GM12865 (cell line): ENCODE measurements at regions not wholly inside any gene's neighbourhood (a gene's known extent, or its start where the extent isn't known, plus 50 kb on each side); places are given as distances from the start of the nearest gene placed in this dataset.
A peak's percentile ranks its signal among the peaks of the same experiment; 100 is the strongest.

Source experiments
- DNase-seq: peaks from one replicate; pipeline ENCODE4 v3.0.0; 2010; ENCODE audit warnings: low read depth
- H3K4me3 ChIP-seq: 2 replicates; pipeline ENCODE4 v1.5.1; 2011; ENCODE audit warnings: mild to moderate bottlenecking, low read depth, low read length, control low read depth
- TF ChIP-seq, protein P1 (sequence below): IDR thresholded peaks from 2 replicates; pipeline ENCODE4 v1.5.1; 2011; ENCODE audit warnings: low read length, control low read depth, low read depth, inconsistent platforms; ENCODE audit not compliant: insufficient read depth; ENCODE audit errors: missing control alignments

DNA sequence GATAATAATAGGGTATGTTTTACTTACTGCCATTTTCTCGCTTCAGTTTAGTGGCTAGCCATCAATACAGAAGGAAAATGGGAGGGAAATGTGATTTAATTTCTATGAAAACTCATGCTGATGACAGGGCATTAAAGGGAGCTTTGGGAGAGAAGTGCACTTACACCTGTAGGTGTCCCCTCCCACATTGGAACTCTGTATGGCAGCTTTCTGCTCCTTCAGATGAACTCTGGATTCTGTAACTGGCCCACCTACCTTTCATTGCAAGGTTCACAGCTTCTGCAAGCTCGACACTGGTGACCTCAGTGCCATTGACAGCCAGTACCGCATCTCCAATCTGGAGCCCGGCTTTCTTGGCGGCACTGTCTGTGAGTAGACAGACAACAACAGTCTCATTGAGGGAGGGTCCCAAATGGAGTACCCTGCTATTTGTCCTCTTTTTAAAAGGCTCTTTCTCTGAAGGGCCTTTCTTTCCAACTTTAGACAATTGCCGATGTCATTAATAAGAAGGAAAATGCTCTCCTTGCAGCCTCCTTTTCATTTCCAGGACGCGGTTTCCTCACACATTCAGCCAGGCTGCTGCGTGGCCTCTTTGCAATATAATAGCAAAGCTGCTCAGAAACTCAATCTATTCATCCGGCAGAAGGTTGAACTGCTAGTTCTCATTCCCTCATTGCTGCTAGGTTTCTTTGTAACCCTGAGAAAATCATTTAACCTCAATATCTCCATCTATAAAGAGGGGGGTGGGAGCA lies 63.6 kb downstream of the NUDT12 start:
- no peak for DNase-seq
- no peak overlapping the region for H3K4me3 ChIP-seq
- TF ChIP-seq, protein P1, sequence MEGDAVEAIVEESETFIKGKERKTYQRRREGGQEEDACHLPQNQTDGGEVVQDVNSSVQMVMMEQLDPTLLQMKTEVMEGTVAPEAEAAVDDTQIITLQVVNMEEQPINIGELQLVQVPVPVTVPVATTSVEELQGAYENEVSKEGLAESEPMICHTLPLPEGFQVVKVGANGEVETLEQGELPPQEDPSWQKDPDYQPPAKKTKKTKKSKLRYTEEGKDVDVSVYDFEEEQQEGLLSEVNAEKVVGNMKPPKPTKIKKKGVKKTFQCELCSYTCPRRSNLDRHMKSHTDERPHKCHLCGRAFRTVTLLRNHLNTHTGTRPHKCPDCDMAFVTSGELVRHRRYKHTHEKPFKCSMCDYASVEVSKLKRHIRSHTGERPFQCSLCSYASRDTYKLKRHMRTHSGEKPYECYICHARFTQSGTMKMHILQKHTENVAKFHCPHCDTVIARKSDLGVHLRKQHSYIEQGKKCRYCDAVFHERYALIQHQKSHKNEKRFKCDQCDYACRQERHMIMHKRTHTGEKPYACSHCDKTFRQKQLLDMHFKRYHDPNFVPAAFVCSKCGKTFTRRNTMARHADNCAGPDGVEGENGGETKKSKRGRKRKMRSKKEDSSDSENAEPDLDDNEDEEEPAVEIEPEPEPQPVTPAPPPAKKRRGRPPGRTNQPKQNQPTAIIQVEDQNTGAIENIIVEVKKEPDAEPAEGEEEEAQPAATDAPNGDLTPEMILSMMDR: no peak

DNA sequence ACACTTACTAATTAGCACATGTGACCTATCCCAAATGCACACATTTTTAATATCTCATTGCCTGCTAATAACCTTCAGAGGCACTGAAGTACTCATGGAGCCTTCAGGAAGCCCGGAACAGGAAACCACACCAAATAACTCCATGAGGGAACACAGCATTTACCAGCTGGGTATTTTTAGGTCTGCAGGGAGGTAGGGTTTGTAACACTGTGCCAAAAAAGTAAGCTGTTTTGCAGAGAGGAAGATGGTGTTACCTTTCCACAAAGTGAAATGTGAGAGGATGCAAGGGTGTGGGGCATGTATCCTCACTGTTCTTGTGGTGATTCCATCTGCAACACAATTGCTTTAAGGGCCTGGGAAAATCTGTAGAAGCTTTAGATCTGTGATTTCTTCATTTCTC lies 64.4 kb downstream of the NUDT12 start:
- no peak for DNase-seq
- TF ChIP-seq, protein P1: no peak
- no peak overlapping the region for H3K4me3 ChIP-seq

DNA sequence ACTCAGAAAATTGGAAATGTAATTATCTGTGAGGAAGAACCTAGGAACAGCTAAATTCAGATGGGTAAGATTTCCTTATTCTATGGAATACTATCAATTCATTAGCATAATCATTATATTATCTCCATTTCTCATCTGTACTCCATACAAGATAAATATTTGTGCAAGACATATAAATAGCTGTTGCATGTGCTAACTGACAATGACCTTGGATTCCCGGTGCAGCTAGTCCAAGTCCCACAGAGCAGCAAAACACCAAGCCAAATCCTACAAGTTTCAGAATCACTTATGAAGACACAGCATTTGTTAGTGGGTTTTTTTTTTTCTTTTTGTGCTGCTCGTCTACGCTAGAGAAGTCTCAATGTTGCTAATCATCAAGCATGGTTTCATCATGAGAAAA lies 64.8 kb downstream of the NUDT12 start:
- TF ChIP-seq, protein P1: no peak
- H3K4me3 ChIP-seq: no peak overlapping the region
- no peak for DNase-seq

DNA sequence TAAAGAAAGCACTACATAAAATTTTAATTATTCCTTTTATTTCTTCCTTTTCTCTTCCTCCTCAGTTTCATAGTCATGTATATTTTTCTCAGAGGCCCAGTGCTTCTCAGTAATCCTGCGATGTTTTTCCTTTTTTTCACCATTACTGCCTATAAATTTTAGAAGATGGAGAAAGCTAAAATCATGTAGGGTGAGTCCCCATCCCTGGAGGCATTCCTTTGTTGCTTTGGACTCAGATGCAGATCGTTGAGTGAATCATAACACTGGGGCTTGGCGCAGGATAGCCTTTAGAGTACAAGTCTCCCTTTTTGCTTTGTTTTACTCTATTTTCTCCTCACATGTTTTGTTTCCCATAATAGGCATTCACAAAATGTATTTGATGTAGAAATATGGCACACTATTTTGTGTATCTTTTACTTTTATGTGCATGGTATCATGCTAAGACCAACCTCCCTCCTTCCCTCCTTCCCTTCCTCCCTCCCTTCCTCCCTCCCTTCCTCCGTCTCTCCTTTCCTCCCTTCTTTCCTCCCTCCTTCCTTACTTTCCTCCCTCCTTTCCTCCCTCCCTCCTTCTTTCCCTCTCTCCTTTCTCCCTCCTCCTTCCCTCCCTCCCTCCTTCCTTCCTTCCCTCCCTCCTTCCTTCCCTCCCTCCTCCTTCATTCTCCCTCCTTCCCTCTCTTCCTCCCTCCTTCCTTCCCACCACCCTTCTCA lies 72.4 kb downstream of the NUDT12 start:
- no peak overlapping the region for H3K4me3 ChIP-seq
- no peak for DNase-seq
- TF ChIP-seq, protein P1: no peak

DNA sequence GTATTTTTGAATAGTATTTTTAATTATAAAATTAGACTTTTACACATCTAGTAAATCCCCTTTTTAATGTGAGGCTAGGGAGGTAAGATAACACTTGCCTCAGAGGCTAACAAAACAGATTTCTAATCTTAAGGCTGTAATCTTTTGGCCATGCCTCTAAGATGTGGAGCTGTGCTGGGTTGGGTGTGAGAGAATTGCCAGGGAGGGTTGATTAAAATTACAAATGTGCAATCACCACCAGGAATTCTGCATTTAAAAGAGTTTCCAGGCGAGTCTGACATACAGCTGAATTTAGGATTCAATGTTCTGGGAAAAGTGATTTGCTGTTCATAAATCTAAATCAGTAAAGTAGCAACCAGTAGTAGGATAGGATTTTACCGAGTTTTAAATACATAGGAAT lies 73.3 kb downstream of the NUDT12 start:
- no peak overlapping the region for H3K4me3 ChIP-seq
- DNase-seq: no peak
- TF ChIP-seq, protein P1: no peak

DNA sequence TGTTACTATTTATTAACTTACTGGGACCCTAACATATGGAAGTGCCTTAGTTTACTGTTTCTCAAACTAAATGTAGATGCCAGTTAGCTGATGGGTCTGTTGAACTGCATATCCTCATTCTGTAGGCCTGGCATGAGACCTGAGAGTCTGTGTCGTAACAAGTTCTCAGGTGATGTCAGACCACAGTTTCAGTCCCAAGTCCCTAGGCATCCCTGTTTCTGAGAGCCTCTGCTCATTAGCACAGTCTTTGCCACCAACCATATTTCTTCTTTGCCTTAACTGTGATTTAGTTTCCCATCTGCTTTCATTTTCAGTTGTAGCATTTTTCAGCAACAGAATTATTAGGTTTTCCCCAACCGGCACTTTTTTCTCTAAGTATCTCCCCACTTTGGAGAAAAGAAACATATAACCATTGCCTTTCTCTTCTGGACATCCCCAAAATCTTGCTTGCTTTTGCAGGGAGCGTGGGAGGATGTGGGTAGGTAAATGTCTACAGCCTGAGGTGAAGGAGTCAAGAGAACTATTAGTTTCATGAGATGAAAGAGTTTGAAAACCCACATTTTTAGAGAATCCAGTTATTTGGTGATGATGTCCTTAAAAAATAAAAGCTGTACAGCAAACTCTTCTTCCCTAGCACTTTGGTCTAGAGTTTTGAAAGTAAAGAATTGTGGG lies 74.6 kb downstream of the NUDT12 start:
- no peak overlapping the region for H3K4me3 ChIP-seq
- peak; percentile 56 for DNase-seq
- TF ChIP-seq, protein P1: no peak

DNA sequence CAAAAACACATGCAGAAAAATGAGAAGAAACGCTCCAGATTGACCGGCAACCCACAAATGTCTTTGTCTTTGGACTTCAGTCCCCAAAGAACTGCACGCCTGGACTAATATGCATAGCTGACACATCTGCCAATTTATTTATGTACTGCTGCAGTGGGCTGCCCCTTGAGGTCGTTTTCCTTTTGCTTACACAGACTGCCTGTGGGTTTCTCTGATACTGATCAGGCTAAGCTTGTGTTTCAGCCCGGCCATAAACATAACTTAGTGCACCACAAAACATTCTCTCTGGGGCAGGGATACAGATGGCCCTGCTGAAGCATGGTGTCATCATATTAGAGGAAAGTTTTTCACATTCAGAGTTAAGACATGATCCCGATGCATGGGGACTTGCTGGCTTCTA lies 75.4 kb downstream of the NUDT12 start:
- H3K4me3 ChIP-seq: no peak overlapping the region
- TF ChIP-seq, protein P1: no peak
- no peak for DNase-seq
